B cell (primary cell): ENCODE measurements at regions not wholly inside any gene's neighbourhood (a gene's known extent, or its start where the extent isn't known, plus 50 kb on each side); places are given as distances from the start of the nearest gene placed in this dataset.

Experiments used
- EZH2 ChIP-seq: IDR thresholded peaks from 2 replicates; pipeline ENCODE4 v1.6.1; 2012; ENCODE audit warnings: borderline replicate concordance, low read depth, mild to moderate bottlenecking, moderate library complexity, low read length; ENCODE audit not compliant: insufficient read depth, poor library complexity, severe bottlenecking
- TF ChIP-seq, protein P1 (sequence below): fragments of 200-600 bp; IDR thresholded peaks from one replicate; pipeline ENCODE4 v1.8.0; 2022; ENCODE audit warnings: antibody characterized with exemption, mild to moderate bottlenecking

DNA sequence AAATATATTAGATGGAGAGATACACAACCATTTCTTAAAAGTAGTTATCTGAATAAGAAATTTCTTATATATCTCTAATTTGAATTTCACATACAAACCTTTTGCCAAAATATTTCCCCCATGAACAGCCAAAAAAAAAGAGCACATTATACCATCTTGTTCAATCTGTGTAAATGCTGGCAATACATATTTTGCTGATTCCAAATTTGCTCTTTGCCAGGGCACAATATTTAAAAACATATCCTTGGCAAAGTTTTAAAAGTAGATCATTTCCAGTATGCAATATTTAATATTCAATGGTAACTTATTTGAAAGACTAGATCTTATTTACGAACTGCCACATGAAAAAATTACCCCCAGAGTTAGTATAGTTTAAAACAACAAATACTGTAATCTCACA, 204.2 kb downstream of the CBLN2 start:
- TF ChIP-seq, protein P1, sequence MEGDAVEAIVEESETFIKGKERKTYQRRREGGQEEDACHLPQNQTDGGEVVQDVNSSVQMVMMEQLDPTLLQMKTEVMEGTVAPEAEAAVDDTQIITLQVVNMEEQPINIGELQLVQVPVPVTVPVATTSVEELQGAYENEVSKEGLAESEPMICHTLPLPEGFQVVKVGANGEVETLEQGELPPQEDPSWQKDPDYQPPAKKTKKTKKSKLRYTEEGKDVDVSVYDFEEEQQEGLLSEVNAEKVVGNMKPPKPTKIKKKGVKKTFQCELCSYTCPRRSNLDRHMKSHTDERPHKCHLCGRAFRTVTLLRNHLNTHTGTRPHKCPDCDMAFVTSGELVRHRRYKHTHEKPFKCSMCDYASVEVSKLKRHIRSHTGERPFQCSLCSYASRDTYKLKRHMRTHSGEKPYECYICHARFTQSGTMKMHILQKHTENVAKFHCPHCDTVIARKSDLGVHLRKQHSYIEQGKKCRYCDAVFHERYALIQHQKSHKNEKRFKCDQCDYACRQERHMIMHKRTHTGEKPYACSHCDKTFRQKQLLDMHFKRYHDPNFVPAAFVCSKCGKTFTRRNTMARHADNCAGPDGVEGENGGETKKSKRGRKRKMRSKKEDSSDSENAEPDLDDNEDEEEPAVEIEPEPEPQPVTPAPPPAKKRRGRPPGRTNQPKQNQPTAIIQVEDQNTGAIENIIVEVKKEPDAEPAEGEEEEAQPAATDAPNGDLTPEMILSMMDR: no peak
- no peak for TF ChIP-seq EZH2
